H1 (cell line): ENCODE measurements at regions not wholly inside any gene's neighbourhood (a gene's known extent, or its start where the extent isn't known, plus 50 kb on each side); places are given as distances from the start of the nearest gene placed in this dataset.

ENCODE experiments used
- ATF2 ChIP-seq: IDR thresholded peaks from 2 replicates; pipeline ENCODE4 v1.6.1; 2012; ENCODE audit warnings: low read length, inconsistent platforms
- CTCF ChIP-seq, 3 experiments: IDR thresholded peaks; 1 replicate in 2 of 3; 2 replicates in 1 of 3; pipeline versions ENCODE4 v1.5.1 to v1.6.1; 2011; ENCODE audit warnings: low read length in 3 of 3, mild to moderate bottlenecking in 3 of 3, inconsistent platforms in 2 of 3, low read depth in 1 of 3, moderate library complexity in 1 of 3; ENCODE audit not compliant: insufficient read depth in 1 of 3; ENCODE audit errors: control extremely low read depth in 1 of 3
- EP300 ChIP-seq, 2 experiments: IDR thresholded peaks; 1 replicate in 1 of 2; 2 replicates in 1 of 2; pipeline ENCODE4 v1.6.1; 2011 to 2012; ENCODE audit warnings: low read depth in 2 of 2, low read length in 2 of 2, mild to moderate bottlenecking in 2 of 2, borderline replicate concordance in 1 of 2, inconsistent platforms in 1 of 2, moderate library complexity in 1 of 2
- EZH2 ChIP-seq: fragments of 200-600 bp; sonication (generic); IDR thresholded peaks from 2 replicates; pipeline ENCODE4 v1.7.1; 2012; ENCODE audit warnings: low read depth, mild to moderate bottlenecking, moderate library complexity, low read length, inconsistent platforms; ENCODE audit not compliant: severe bottlenecking
- GABPA ChIP-seq: IDR thresholded peaks from 2 replicates; pipeline ENCODE4 v1.6.1; 2011; ENCODE audit warnings: mild to moderate bottlenecking, low read length, moderate library complexity, borderline replicate concordance; ENCODE audit not compliant: insufficient read depth
- MAX ChIP-seq: IDR thresholded peaks from 2 replicates; pipeline ENCODE4 v1.6.1; 2012; ENCODE audit warnings: inconsistent platforms
- NANOG ChIP-seq: IDR thresholded peaks from 2 replicates; pipeline ENCODE4 v1.6.1; 2011; ENCODE audit warnings: low read length, low read depth, mild to moderate bottlenecking, inconsistent platforms; ENCODE audit not compliant: insufficient read depth, poor library complexity, severe bottlenecking
- POLR2A ChIP-seq, 2 experiments: IDR thresholded peaks; 1 replicate in 1 of 2; 2 replicates in 1 of 2; pipeline ENCODE4 v1.6.1; 2011; ENCODE audit warnings: low read depth in 2 of 2, low read length in 2 of 2, mild to moderate bottlenecking in 2 of 2; ENCODE audit errors: control extremely low read depth in 1 of 2
- POLR2AphosphoS5 ChIP-seq: IDR thresholded peaks from 2 replicates; pipeline ENCODE4 v1.6.1; 2011; ENCODE audit warnings: low read depth, low read length
- RXRA ChIP-seq: IDR thresholded peaks from 2 replicates; pipeline ENCODE4 v1.6.1; 2011; ENCODE audit warnings: low read depth, mild to moderate bottlenecking, low read length, moderate library complexity; ENCODE audit not compliant: insufficient read depth
- SRF ChIP-seq: IDR thresholded peaks from 2 replicates; pipeline ENCODE4 v1.6.1; 2011; ENCODE audit warnings: mild to moderate bottlenecking, low read depth, low read length, moderate library complexity
- USF2 ChIP-seq: IDR thresholded peaks from 2 replicates; pipeline ENCODE4 v1.6.1; 2011; ENCODE audit warnings: low read length, improper control_type of control experiment

GRCh38 chr10:44640429-44640828, 255.5 kb upstream of the CXCL12 start:
- TF ChIP-seq CTCF (IDR thresholded peaks at IDR 0.05; ENCODE audit: control extremely low read depth in 1 of 3, insufficient read depth in 1 of 3, low read depth in 1 of 3, low read length in 3 of 3) (no peak), MAX (no peak), EP300 (IDR thresholded peaks at IDR 0.05; ENCODE audit: borderline replicate concordance in 1 of 2, low read depth in 2 of 2, low read length in 2 of 2) (no peak), GABPA (no peak), POLR2AphosphoS5 (no peak), POLR2A (IDR thresholded peaks at IDR 0.05; ENCODE audit: control extremely low read depth in 1 of 2, low read depth in 2 of 2, low read length in 2 of 2) (no peak), USF2 (no peak), EZH2 (no peak), ATF2 (no peak), RXRA (no peak), SRF (no peak), NANOG (no peak)
